ENCODE measurements at regions not wholly inside any gene's neighbourhood (a gene's known extent, or its start where the extent isn't known, plus 50 kb on each side); places are given as distances from the start of the nearest gene placed in this dataset.
"Not testable (repeated sequence)": the region's sequence is repeated elsewhere in the genome, so short reads cannot be mapped to it uniquely, and the experiment has no call there.

DNA sequence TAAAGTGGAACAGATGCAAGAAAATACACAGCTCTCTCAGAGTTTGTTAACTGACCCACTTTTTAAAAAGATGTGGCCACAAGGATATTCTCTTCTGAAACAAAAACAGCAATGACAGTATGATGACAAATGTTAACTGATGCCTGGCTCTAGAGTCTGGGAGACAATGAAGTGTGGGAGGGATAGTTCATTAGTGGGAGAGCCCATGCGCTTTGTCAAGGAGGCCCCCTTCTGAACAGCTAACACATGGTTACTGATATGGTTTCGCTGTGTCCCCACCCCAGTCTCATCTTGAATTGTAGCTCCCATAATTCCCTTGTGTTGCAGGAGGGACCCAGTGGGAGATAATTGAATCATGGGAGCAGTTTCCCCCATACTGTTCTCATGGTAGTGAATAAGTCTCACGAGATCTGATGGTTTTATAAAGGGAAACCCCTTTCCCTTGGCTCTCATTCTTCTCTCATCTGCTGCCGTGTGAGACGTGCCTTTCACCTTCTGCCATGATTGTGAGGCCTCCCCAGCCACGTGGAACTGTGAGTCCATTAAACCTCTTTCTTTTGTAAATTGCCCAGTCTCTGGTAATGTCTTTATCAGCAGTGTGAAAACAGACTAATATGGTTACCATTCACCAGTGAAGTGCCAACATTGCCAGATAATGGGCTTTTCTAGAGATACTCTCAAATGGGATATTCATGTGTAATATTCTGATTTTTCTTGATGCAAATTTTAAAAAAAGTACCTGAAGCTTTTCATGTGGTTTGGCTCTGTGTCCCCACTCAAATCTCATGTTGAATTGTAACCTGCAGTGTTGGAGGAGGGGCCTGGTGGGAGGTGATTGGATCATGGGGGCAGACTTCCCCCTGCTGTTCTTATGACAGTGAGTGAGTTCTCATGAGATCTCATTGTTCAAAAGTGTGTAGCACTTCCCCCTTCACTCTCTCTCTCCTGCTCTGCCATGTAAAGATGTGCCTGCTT lies 435.8 kb downstream of the SHISA9 start:
- H3K4me2 ChIP-seq (ENCODE audit: low read depth, low read length); H2AFZ ChIP-seq (ENCODE audit: low read length); CTCF ChIA-PET (ENCODE audit: low intra/inter-chr PET ratio, low total read pairs); H3K36me3 ChIP-seq (replicated peaks in 1 of 2; ENCODE audit: control insufficient read depth in 1 of 2, insufficient read depth in 2 of 2, low read length in 2 of 2); H3K79me2 ChIP-seq (ENCODE audit: insufficient read depth, low read length); H3K27ac ChIP-seq (ENCODE audit: extremely low read length, insufficient read depth, low read length); DNase-seq (ENCODE audit: low spot score); POLR2A ChIA-PET; H3K9me3 ChIP-seq (ENCODE audit: low read length); ATAC-seq; H3K27me3 ChIP-seq (ENCODE audit: control insufficient read depth in 1 of 2, insufficient read depth in 2 of 2, low read length in 2 of 2); intact Hi-C loops (cut with micrococcal nuclease; ENCODE audit: unreplicated experiment); in situ Hi-C loops (cut with HindIII; ENCODE audit: extremely low pct_ligation_motif_present, low pct_unique_long_range_greater_than_20kb); H4K20me1 ChIP-seq (ENCODE audit: insufficient read depth, low read length); H3K9ac ChIP-seq (ENCODE audit: insufficient read depth, low read depth, low read length); FAIRE-seq; BruUV-seq (replicated peaks); H3K4me1 ChIP-seq (ENCODE audit: insufficient read depth, low read length); H3K4me3 ChIP-seq (replicated peaks in 1 of 3; ENCODE audit: insufficient read depth in 1 of 3, low read depth in 2 of 3, low read length in 3 of 3): not testable (repeated sequence)
- WGBS (ENCODE audit: low lambda C conversion rate) = 23% methylated on average over 6 of the region's 6 CpGs
- TF ChIP-seq, protein P1, sequence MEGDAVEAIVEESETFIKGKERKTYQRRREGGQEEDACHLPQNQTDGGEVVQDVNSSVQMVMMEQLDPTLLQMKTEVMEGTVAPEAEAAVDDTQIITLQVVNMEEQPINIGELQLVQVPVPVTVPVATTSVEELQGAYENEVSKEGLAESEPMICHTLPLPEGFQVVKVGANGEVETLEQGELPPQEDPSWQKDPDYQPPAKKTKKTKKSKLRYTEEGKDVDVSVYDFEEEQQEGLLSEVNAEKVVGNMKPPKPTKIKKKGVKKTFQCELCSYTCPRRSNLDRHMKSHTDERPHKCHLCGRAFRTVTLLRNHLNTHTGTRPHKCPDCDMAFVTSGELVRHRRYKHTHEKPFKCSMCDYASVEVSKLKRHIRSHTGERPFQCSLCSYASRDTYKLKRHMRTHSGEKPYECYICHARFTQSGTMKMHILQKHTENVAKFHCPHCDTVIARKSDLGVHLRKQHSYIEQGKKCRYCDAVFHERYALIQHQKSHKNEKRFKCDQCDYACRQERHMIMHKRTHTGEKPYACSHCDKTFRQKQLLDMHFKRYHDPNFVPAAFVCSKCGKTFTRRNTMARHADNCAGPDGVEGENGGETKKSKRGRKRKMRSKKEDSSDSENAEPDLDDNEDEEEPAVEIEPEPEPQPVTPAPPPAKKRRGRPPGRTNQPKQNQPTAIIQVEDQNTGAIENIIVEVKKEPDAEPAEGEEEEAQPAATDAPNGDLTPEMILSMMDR (CRISPR knock-in tag; IDR thresholded peaks at IDR 0.05) = 0 out of 2 replicates have a peak, but pooled peaks have one; percentile 15
- TF ChIP-seq STAG1 (CRISPR knock-in tag; IDR thresholded peaks at IDR 0.05) = peak; percentile 19; the same call in 1 of the 2 replicates

DNA sequence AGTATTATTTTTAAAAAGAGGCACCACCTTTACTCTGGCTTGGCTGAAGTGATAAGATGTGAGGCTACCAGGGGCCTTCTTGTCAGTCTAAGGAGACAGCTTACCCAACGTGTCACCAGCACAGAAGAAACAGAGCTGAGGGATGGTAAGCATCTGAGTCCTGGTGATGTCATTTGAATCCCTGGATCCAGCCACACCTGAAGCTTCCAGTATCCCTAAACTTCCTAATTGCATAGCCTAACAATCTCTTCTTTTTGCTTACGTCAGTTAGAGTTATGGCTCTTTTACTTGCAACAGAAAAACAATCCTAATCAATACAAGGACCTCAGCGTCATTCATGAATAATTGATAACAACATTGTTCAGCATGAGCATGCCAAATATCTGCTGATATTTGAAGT lies 436.6 kb downstream of the SHISA9 start:
- intact Hi-C loops (cut with micrococcal nuclease; ENCODE audit: unreplicated experiment) = no loop called here
- H3K27me3 ChIP-seq (ENCODE audit: control insufficient read depth in 1 of 2, insufficient read depth in 2 of 2, low read length in 2 of 2) = no peaks in the 10 kb centered on the region; a peak in 1 of 5 replicates
- H3K27ac ChIP-seq (ENCODE audit: extremely low read length, insufficient read depth, low read length) = no peak overlapping the region
- ATAC-seq (no peak), FAIRE-seq (no peak), DNase-seq (ENCODE audit: low spot score) (no peak)
- POLR2A ChIA-PET = no interaction called here
- no peaks in the 10 kb centered on the region for H4K20me1 ChIP-seq (ENCODE audit: insufficient read depth, low read length)
- H3K9me3 ChIP-seq (ENCODE audit: low read length) = no peaks in the 10 kb centered on the region
- WGBS (ENCODE audit: low lambda C conversion rate) = 28% methylated on average over 3 of the region's 3 CpGs
- H3K79me2 ChIP-seq (ENCODE audit: insufficient read depth, low read length) = no peaks in the 10 kb centered on the region
- CTCF ChIA-PET (ENCODE audit: low intra/inter-chr PET ratio, low total read pairs) = no interaction called here
- no peak overlapping the region for H2AFZ ChIP-seq (ENCODE audit: low read length)
- H3K9ac ChIP-seq (ENCODE audit: insufficient read depth, low read depth, low read length) = no peak overlapping the region
- no peak overlapping the region for H3K4me2 ChIP-seq (ENCODE audit: low read depth, low read length)
- no peak overlapping the region for H3K4me3 ChIP-seq (replicated peaks in 1 of 3; ENCODE audit: insufficient read depth in 1 of 3, low read depth in 2 of 3, low read length in 3 of 3)
- H3K36me3 ChIP-seq (replicated peaks in 1 of 2; ENCODE audit: control insufficient read depth in 1 of 2, insufficient read depth in 2 of 2, low read length in 2 of 2) = no peaks in the 10 kb centered on the region
- BruUV-seq (replicated peaks) = no TSS peak
- in situ Hi-C loops (cut with HindIII; ENCODE audit: extremely low pct_ligation_motif_present, low pct_unique_long_range_greater_than_20kb) = no loop called here
- H3K4me1 ChIP-seq (ENCODE audit: insufficient read depth, low read length) = peaks cover 7% of the 10 kb centered on the region; the same call in 1 of the 2 replicates
- TF ChIP-seq ZNF468 (CRISPR knock-in tag; IDR thresholded peaks at IDR 0.05) (no peak), ZNF329 (CRISPR knock-in tag; IDR thresholded peaks at IDR 0.05; ENCODE audit: low read depth) (peak; percentile 75; the same call in 1 of the 2 replicates), ZNF460 (CRISPR knock-in tag; IDR thresholded peaks at IDR 0.05; ENCODE audit: borderline replicate concordance) (no peak)
- TF ChIP-seq, protein P2, sequence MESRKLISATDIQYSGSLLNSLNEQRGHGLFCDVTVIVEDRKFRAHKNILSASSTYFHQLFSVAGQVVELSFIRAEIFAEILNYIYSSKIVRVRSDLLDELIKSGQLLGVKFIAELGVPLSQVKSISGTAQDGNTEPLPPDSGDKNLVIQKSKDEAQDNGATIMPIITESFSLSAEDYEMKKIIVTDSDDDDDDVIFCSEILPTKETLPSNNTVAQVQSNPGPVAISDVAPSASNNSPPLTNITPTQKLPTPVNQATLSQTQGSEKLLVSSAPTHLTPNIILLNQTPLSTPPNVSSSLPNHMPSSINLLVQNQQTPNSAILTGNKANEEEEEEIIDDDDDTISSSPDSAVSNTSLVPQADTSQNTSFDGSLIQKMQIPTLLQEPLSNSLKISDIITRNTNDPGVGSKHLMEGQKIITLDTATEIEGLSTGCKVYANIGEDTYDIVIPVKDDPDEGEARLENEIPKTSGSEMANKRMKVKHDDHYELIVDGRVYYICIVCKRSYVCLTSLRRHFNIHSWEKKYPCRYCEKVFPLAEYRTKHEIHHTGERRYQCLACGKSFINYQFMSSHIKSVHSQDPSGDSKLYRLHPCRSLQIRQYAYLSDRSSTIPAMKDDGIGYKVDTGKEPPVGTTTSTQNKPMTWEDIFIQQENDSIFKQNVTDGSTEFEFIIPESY (CRISPR knock-in tag; IDR thresholded peaks at IDR 0.05) = no peak
- TF ChIP-seq, protein P3, sequence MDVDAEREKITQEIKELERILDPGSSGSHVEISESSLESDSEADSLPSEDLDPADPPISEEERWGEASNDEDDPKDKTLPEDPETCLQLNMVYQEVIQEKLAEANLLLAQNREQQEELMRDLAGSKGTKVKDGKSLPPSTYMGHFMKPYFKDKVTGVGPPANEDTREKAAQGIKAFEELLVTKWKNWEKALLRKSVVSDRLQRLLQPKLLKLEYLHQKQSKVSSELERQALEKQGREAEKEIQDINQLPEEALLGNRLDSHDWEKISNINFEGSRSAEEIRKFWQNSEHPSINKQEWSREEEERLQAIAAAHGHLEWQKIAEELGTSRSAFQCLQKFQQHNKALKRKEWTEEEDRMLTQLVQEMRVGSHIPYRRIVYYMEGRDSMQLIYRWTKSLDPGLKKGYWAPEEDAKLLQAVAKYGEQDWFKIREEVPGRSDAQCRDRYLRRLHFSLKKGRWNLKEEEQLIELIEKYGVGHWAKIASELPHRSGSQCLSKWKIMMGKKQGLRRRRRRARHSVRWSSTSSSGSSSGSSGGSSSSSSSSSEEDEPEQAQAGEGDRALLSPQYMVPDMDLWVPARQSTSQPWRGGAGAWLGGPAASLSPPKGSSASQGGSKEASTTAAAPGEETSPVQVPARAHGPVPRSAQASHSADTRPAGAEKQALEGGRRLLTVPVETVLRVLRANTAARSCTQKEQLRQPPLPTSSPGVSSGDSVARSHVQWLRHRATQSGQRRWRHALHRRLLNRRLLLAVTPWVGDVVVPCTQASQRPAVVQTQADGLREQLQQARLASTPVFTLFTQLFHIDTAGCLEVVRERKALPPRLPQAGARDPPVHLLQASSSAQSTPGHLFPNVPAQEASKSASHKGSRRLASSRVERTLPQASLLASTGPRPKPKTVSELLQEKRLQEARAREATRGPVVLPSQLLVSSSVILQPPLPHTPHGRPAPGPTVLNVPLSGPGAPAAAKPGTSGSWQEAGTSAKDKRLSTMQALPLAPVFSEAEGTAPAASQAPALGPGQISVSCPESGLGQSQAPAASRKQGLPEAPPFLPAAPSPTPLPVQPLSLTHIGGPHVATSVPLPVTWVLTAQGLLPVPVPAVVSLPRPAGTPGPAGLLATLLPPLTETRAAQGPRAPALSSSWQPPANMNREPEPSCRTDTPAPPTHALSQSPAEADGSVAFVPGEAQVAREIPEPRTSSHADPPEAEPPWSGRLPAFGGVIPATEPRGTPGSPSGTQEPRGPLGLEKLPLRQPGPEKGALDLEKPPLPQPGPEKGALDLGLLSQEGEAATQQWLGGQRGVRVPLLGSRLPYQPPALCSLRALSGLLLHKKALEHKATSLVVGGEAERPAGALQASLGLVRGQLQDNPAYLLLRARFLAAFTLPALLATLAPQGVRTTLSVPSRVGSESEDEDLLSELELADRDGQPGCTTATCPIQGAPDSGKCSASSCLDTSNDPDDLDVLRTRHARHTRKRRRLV (CRISPR knock-in tag; IDR thresholded peaks at IDR 0.05) = no peak
